GM18508 (cell line): ENCODE measurements at regions not wholly inside any gene's neighbourhood (a gene's known extent, or its start where the extent isn't known, plus 50 kb on each side); places are given as distances from the start of the nearest gene placed in this dataset.
"Not testable (repeated sequence)": the region's sequence is repeated elsewhere in the genome, so short reads cannot be mapped to it uniquely, and the experiment has no call there.

Source experiments
- ATAC-seq: cut with Tn5 transposase; IDR thresholded peaks from one replicate; pipeline ENCODE4 v1.9.1; 2021; ENCODE audit warnings: moderate number of reproducible peaks; ENCODE audit not compliant: insufficient read depth, unreplicated experiment

- ATAC-seq: no peak
Measured at GRCh38 chr9:117649126-117649525, 55.1 kb upstream of the TLR4 start.

GRCh38 chr9:117644932-117645636, 59.1 kb upstream of the TLR4 start:
- ATAC-seq: no peak

GRCh38 chr9:117644133-117644931, 59.9 kb upstream of the TLR4 start:
- peak; percentile 64 for ATAC-seq

- no peak for ATAC-seq
Measured at GRCh38 chr9:117643288-117643654, 60.9 kb upstream of the TLR4 start.

GRCh38 chr9:117642571-117643287, 61.5 kb upstream of the TLR4 start:
- not testable (repeated sequence) for ATAC-seq

GRCh38 chr9:117636681-117637080, 67.5 kb upstream of the TLR4 start:
- no peak for ATAC-seq

- ATAC-seq: no peak
Measured at GRCh38 chr9:117625154-117625553, 79.0 kb upstream of the TLR4 start.

- ATAC-seq: no peak
Measured at GRCh38 chr9:117624106-117624505, 80.1 kb upstream of the TLR4 start.

- no peak for ATAC-seq
Measured at GRCh38 chr9:117622347-117622746, 81.9 kb upstream of the TLR4 start.

GRCh38 chr9:117616431-117616831, 87.8 kb upstream of the TLR4 start:
- no peak for ATAC-seq

GRCh38 chr9:117612317-117612716, 91.9 kb upstream of the TLR4 start:
- no peak for ATAC-seq

GRCh38 chr9:117597977-117598376, 106.2 kb upstream of the TLR4 start:
- no peak for ATAC-seq

- ATAC-seq: no peak
Measured at GRCh38 chr9:117596678-117597077, 107.5 kb upstream of the TLR4 start.

GRCh38 chr9:117595650-117596049, 108.6 kb upstream of the TLR4 start:
- ATAC-seq: no peak

- no peak for ATAC-seq
Measured at GRCh38 chr9:117587263-117587662, 116.9 kb upstream of the TLR4 start.

- no peak for ATAC-seq
Measured at GRCh38 chr9:117574099-117574498, 130.1 kb upstream of the TLR4 start.

- ATAC-seq: no peak
Measured at GRCh38 chr9:117564839-117565238, 139.4 kb upstream of the TLR4 start.

- no peak for ATAC-seq
Measured at GRCh38 chr9:117561761-117562160, 142.4 kb upstream of the TLR4 start.

- ATAC-seq: peak; percentile 55
Measured at GRCh38 chr9:117555964-117556629, 141.2 kb upstream of the ASTN2 start.

GRCh38 chr9:117552811-117553210, 138.0 kb upstream of the ASTN2 start:
- ATAC-seq: no peak

- ATAC-seq: no peak
Measured at GRCh38 chr9:117551171-117551570, 136.3 kb upstream of the ASTN2 start.
